Uterus (tissue), 3 donors: ENCODE measurements at regions not wholly inside any gene's neighbourhood (a gene's known extent, or its start where the extent isn't known, plus 50 kb on each side); places are given as distances from the start of the nearest gene placed in this dataset.

Experiments
- DNase-seq, 2 donors: peaks; one replicate each; pipeline ENCODE4 v3.0.0-alpha.2; 2019 to 2020
- H3K27ac ChIP-seq, 2 donors: fragments of 200-600 bp; sonication (generic); 1 replicate in 1 of 2; 2 replicates in 1 of 2; pipeline ENCODE4 v1.5.1; 2016 to 2018
- H3K27me3 ChIP-seq, 2 donors: fragments of 200-600 bp; sonication (generic); one replicate each; pipeline ENCODE4 v1.5.1; 2018 to 2019; ENCODE audit warnings: control low read depth in 1 of 2
- H3K36me3 ChIP-seq, 2 donors: fragments of 200-600 bp; sonication (generic); one replicate each; pipeline ENCODE4 v1.5.1; 2019; ENCODE audit warnings: control low read depth in 1 of 2
- H3K4me1 ChIP-seq, 2 donors: fragments of 200-600 bp; sonication (generic); one replicate each; pipeline ENCODE4 v1.5.1; 2018 to 2019; ENCODE audit warnings: control low read depth in 1 of 2
- H3K4me3 ChIP-seq, 2 donors: fragments of 200-600 bp; sonication (generic); 1 replicate in 1 of 2; 2 replicates in 1 of 2; pipeline ENCODE4 v1.5.1; 2018 to 2019; ENCODE audit warnings: mild to moderate bottlenecking in 1 of 2
- H3K9me3 ChIP-seq, 2 donors: fragments of 200-600 bp; sonication (generic); one replicate each; pipeline ENCODE4 v1.5.1; 2019; ENCODE audit warnings: control low read depth in 1 of 2
- POLR2A ChIP-seq, 2 donors: fragments of 450-650 bp; IDR thresholded peaks; one replicate each; pipeline ENCODE4 v1.6.1; 2016; ENCODE audit warnings: antibody characterized with exemption in 2 of 2, mild to moderate bottlenecking in 1 of 2, moderate library complexity in 1 of 2
- intact Hi-C: fragments of 100-400 bp; cut with DNase I; formaldehyde crosslinking; loops from one replicate; pipeline ENCODE4 v1.15.1; 2023; ENCODE audit warnings: low total_unique reads
- TF ChIP-seq, protein P1 (sequence below), 4 experiments: fragments of 200-600 bp in 2 of 4; fragments of 450-650 bp in 2 of 4; sonication (generic) in 2 of 4; IDR thresholded peaks; one replicate each; pipeline ENCODE4 v1.5.1; 2016 to 2019; ENCODE audit warnings: antibody characterized with exemption in 4 of 4, mild to moderate bottlenecking in 2 of 4, moderate library complexity in 1 of 4
- donor health status: DM: yes; HTN: yes; CAD: no.

- Histone ChIP-seq H3K9me3 (no peaks in the 10 kb centered on the region), H3K36me3 (no peaks in the 10 kb centered on the region), H3K27ac (no peak overlapping the region), H3K4me1 (peaks cover 0 to 4% of the 10 kb centered on the region in 2 donors), H3K4me3 (no peak overlapping the region), H3K27me3 (no peaks in the 10 kb centered on the region)
- DNase-seq, result no peak
- TF ChIP-seq POLR2A (IDR thresholded peaks at IDR 0.05), result no peak
- TF ChIP-seq, protein P1, sequence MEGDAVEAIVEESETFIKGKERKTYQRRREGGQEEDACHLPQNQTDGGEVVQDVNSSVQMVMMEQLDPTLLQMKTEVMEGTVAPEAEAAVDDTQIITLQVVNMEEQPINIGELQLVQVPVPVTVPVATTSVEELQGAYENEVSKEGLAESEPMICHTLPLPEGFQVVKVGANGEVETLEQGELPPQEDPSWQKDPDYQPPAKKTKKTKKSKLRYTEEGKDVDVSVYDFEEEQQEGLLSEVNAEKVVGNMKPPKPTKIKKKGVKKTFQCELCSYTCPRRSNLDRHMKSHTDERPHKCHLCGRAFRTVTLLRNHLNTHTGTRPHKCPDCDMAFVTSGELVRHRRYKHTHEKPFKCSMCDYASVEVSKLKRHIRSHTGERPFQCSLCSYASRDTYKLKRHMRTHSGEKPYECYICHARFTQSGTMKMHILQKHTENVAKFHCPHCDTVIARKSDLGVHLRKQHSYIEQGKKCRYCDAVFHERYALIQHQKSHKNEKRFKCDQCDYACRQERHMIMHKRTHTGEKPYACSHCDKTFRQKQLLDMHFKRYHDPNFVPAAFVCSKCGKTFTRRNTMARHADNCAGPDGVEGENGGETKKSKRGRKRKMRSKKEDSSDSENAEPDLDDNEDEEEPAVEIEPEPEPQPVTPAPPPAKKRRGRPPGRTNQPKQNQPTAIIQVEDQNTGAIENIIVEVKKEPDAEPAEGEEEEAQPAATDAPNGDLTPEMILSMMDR (IDR thresholded peaks at IDR 0.05), result no peak
- intact Hi-C loops, result no loop called here
These were observed 60.9 kb upstream of the FAM20A start for GRCh38 chr17:68662037-68662432.

- Histone ChIP-seq H3K4me3 (no peak overlapping the region), H3K27ac (no peak overlapping the region), H3K27me3 (no peaks in the 10 kb centered on the region), H3K9me3 (no peaks in the 10 kb centered on the region), H3K4me1 (peaks cover 0 to 6% of the 10 kb centered on the region in 2 donors), H3K36me3 (no peaks in the 10 kb centered on the region)
- DNase-seq, result no peak
- TF ChIP-seq POLR2A (IDR thresholded peaks at IDR 0.05), result no peak
- TF ChIP-seq, protein P1 (IDR thresholded peaks at IDR 0.05), result no peak
- intact Hi-C loops, result no loop called here
These were observed 60.3 kb upstream of the FAM20A start for GRCh38 chr17:68661265-68662036.

DNA sequence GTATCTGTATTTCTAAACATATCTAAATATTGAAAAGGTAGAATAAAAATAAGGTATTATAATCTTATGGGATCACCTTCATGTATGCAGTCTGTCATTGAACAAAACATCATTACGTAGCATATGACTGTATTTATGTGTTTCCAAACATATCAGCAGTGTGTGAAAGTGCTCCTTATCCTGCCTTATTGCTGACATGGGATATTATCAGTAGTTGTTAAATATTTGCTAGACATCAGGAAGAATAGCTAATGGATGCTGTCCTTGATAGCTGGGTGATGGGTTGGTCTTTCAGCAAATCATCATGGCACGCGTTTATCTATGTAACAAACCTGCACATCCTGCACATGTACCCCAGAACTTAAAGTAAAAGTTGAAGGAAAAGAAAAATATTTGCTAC, 59.1 kb upstream of the FAM20A start:
- no peaks in the 10 kb centered on the region for H3K9me3 ChIP-seq
- H3K27me3 ChIP-seq, result no peaks in the 10 kb centered on the region
- intact Hi-C loops, result no loop called here
- peaks cover 0 to 6% of the 10 kb centered on the region in 2 donors for H3K4me1 ChIP-seq
- H3K36me3 ChIP-seq, result no peaks in the 10 kb centered on the region
- no peak overlapping the region for H3K27ac ChIP-seq
- TF ChIP-seq, protein P1 (IDR thresholded peaks at IDR 0.05), result no peak
- no peak for TF ChIP-seq POLR2A (IDR thresholded peaks at IDR 0.05)
- no peak for DNase-seq
- H3K4me3 ChIP-seq, result no peak overlapping the region

GRCh38 chr17:68658999-68659780, 58.0 kb upstream of the FAM20A start:
- DNase-seq, result no peak
- Histone ChIP-seq H3K4me3 (no peak overlapping the region), H3K9me3 (no peaks in the 10 kb centered on the region), H3K27ac (peak overlapping the region; percentile 28 to 75), H3K27me3 (no peaks in the 10 kb centered on the region), H3K36me3 (no peaks in the 10 kb centered on the region), H3K4me1 (peaks cover 0 to 6% of the 10 kb centered on the region in 2 donors)
- intact Hi-C loops, result no loop called here
- TF ChIP-seq, protein P1 (IDR thresholded peaks at IDR 0.05), result no peak
- TF ChIP-seq POLR2A (IDR thresholded peaks at IDR 0.05), result no peak

DNA sequence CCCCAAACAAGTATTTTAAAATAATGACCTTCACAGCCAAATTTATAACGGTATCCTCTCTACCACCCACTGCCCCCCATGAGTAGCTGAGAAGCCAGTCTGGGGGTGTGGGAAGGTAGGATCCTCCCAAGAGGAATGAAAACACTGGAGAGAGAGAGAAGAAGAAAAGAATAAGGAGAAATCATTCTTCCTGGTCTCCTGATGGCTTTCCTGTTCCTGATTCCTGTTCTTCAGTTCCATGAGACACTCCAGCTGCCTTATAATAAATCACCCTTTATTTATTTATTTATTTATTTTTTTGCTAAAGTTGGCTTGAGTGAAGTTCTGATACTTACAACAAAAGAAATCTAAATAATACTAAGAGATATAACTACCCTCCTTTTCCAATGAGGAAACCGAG, 56.4 kb upstream of the FAM20A start:
- Histone ChIP-seq H3K4me1 (peaks cover 0 to 6% of the 10 kb centered on the region in 2 donors), H3K9me3 (no peaks in the 10 kb centered on the region), H3K4me3 (no peak overlapping the region), H3K27ac (peak overlapping the region; percentile 66 to 75), H3K36me3 (no peaks in the 10 kb centered on the region), H3K27me3 (no peaks in the 10 kb centered on the region)
- TF ChIP-seq, protein P1 (IDR thresholded peaks at IDR 0.05), result no peak
- no peak for TF ChIP-seq POLR2A (IDR thresholded peaks at IDR 0.05)
- DNase-seq, result no peak
- intact Hi-C loops, result no loop called here
